Colonic mucosa (tissue), 4 donors: ENCODE measurements at regions not wholly inside any gene's neighbourhood (a gene's known extent, or its start where the extent isn't known, plus 50 kb on each side); places are given as distances from the start of the nearest gene placed in this dataset.

Experiments used
- DNase-seq: peaks from one replicate; pipeline ENCODE4 v3.0.0-alpha.2; 2020
- H3K27ac ChIP-seq: fragments of 200-600 bp; one replicate; pipeline ENCODE4 v1.8.0; 2021
- H3K27me3 ChIP-seq: fragments of 200-600 bp; one replicate; pipeline ENCODE4 v1.8.0; 2021
- H3K36me3 ChIP-seq: fragments of 200-600 bp; one replicate; pipeline ENCODE4 v1.8.0; 2021
- H3K4me1 ChIP-seq: fragments of 200-600 bp; one replicate; pipeline ENCODE4 v1.8.0; 2021; ENCODE audit warnings: mild to moderate bottlenecking
- H3K4me3 ChIP-seq: fragments of 200-600 bp; one replicate; pipeline ENCODE4 v1.8.0; 2021
- H3K9ac ChIP-seq, 2 donors: one replicate each; pipeline ENCODE4 v1.7.0; 2013; ENCODE audit warnings: control low read depth in 2 of 2, low read depth in 2 of 2, low read length in 2 of 2
- H3K9me3 ChIP-seq: fragments of 200-600 bp; one replicate; pipeline ENCODE4 v1.8.0; 2021
- intact Hi-C: fragments of 100-400 bp; cut with DNase I; formaldehyde crosslinking; loops from one replicate; pipeline ENCODE4 v1.14.1; 2022
- TF ChIP-seq, protein P1 (sequence below): fragments of 200-600 bp; IDR thresholded peaks from one replicate; pipeline ENCODE4 v1.8.0; 2022; ENCODE audit warnings: antibody characterized with exemption, mild to moderate bottlenecking
- donor health status: healthy.
- donor health status: DM: no; HTN: no; CAD: no.
- donor health status: DM: no; HTN: no; CAD: no.

DNA sequence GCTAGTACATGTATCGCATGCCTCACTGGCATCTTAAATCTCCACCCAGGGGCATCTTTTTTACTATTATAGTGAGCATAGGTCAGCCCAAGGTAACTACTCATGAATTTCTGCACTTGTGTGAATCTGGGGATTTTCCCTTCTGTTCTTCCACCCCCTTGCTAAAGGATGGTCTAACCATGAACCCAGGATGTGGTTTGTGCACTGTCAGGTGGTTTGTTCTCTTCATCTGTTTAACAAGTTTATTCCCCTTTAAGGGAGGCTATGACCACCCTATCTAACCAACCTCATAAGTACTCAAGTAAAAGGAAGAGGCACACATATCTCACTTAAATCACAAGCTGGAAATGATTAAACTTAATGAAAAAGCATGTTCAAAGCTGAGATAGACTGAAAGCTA lies 243.0 kb downstream of the RPRM start:
- H3K9me3 ChIP-seq, result no peaks in the 10 kb centered on the region
- H3K36me3 ChIP-seq, result no peaks in the 10 kb centered on the region
- DNase-seq, result no peak
- H3K4me3 ChIP-seq, result no peak overlapping the region
- no peaks in the 10 kb centered on the region for H3K4me1 ChIP-seq
- no peak overlapping the region for H3K27ac ChIP-seq
- intact Hi-C loops, result no loop called here
- H3K27me3 ChIP-seq, result no peaks in the 10 kb centered on the region
- no peak overlapping the region for H3K9ac ChIP-seq
- TF ChIP-seq, protein P1, sequence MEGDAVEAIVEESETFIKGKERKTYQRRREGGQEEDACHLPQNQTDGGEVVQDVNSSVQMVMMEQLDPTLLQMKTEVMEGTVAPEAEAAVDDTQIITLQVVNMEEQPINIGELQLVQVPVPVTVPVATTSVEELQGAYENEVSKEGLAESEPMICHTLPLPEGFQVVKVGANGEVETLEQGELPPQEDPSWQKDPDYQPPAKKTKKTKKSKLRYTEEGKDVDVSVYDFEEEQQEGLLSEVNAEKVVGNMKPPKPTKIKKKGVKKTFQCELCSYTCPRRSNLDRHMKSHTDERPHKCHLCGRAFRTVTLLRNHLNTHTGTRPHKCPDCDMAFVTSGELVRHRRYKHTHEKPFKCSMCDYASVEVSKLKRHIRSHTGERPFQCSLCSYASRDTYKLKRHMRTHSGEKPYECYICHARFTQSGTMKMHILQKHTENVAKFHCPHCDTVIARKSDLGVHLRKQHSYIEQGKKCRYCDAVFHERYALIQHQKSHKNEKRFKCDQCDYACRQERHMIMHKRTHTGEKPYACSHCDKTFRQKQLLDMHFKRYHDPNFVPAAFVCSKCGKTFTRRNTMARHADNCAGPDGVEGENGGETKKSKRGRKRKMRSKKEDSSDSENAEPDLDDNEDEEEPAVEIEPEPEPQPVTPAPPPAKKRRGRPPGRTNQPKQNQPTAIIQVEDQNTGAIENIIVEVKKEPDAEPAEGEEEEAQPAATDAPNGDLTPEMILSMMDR, result no peak

DNA sequence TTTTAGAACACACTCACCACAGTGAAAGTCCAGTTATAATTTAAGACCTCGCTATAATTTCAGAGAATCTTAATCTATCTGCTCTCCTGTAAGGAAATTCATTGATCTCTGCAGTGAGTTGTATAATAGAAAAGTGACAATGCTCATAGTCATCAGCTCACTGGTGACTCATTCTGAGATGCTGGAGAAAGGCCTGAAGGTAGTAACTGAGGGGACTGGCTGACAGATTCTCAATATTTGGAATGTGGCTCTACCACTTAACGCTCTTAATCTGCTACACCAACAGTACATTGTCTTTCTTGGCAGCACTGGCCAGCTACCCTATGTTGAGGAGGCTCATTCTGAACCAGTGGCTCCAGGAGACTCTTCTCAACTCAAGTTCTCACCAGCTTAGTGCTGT lies 246.1 kb downstream of the RPRM start:
- Histone ChIP-seq H3K27ac (no peak overlapping the region), H3K4me1 (no peaks in the 10 kb centered on the region), H3K9me3 (no peaks in the 10 kb centered on the region), H3K27me3 (no peaks in the 10 kb centered on the region), H3K36me3 (no peaks in the 10 kb centered on the region), H3K9ac (no peak overlapping the region), H3K4me3 (no peak overlapping the region)
- TF ChIP-seq, protein P1, result no peak
- no peak for DNase-seq
- intact Hi-C loops, result no loop called here

DNA sequence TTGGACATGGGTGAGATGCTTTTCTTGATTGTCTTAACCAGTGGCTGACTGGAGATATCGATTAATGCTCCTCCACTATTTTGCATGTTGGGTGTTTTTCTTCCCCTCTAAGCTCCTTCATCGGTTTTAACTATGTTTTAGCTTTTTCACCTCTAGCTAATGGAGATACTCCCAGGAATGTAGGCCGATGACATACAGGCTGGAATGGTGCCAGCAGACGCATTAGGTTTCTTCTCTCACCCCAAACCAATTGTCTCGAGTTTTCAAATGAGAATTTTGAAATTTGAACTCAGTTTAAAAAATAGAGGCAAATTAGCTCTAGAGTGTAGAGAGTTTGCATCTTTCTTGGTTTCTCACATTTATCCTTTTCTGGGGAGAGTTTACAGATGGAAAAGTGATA lies 247.6 kb downstream of the RPRM start:
- H3K27me3 ChIP-seq, result no peaks in the 10 kb centered on the region
- no peak overlapping the region for H3K27ac ChIP-seq
- no peak overlapping the region for H3K9ac ChIP-seq
- no peaks in the 10 kb centered on the region for H3K9me3 ChIP-seq
- intact Hi-C loops, result no loop called here
- DNase-seq, result no peak
- H3K4me3 ChIP-seq, result no peak overlapping the region
- TF ChIP-seq, protein P1, result no peak
- H3K4me1 ChIP-seq, result no peaks in the 10 kb centered on the region
- no peaks in the 10 kb centered on the region for H3K36me3 ChIP-seq

DNA sequence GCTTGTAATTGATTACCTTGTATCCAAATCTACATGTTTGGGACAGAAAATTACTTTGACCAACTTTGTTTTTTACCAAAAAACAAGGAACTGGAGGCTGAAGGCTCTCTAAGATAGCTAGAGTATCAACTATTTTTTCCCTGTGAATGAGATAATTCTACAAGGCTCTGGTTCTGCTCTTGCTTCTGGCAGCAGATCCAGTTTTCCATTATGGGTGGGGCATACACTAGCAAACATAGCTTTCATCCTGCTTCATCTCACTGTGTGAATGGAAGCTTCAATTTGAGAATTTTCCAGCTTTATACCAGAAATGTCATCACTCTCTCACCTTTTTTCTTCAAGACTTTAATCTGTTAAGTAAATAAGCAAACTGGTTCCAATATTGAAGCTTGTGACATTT lies 249.7 kb downstream of the RPRM start:
- Histone ChIP-seq H3K27ac (no peak overlapping the region), H3K9ac (no peak overlapping the region), H3K36me3 (no peaks in the 10 kb centered on the region), H3K4me1 (no peaks in the 10 kb centered on the region), H3K9me3 (no peaks in the 10 kb centered on the region), H3K4me3 (no peak overlapping the region), H3K27me3 (no peaks in the 10 kb centered on the region)
- intact Hi-C loops, result no loop called here
- TF ChIP-seq, protein P1, result no peak
- no peak for DNase-seq

DNA sequence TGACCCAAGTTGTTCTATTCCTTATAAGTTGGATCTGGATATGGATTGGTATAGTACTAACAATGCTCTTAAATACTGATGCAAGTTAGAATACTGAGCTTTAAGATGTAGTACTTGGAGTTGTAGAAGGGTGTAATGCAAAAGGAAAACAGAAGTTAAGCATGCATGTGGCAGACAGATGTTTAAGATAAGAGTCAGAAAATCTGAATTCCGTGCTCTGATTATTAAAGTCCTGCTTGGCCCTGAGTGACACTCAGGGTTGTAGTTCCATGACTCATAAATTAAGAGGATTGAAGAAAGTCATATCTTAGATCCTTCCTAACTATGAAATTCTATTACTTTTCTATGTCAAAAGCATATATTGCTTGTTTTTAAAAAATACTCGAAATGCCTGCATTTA lies 250.6 kb downstream of the RPRM start:
- H3K4me1 ChIP-seq, result no peaks in the 10 kb centered on the region
- no peak overlapping the region for H3K4me3 ChIP-seq
- no peaks in the 10 kb centered on the region for H3K9me3 ChIP-seq
- TF ChIP-seq, protein P1, result no peak
- intact Hi-C loops, result no loop called here
- H3K36me3 ChIP-seq, result no peaks in the 10 kb centered on the region
- no peak overlapping the region for H3K9ac ChIP-seq
- no peak for DNase-seq
- no peak overlapping the region for H3K27ac ChIP-seq
- no peaks in the 10 kb centered on the region for H3K27me3 ChIP-seq
